HG03095 (cell line): ENCODE measurements at regions not wholly inside any gene's neighbourhood (a gene's known extent, or its start where the extent isn't known, plus 50 kb on each side); places are given as distances from the start of the nearest gene placed in this dataset.

Source experiments
- ATAC-seq: cut with Tn5 transposase; IDR thresholded peaks from one replicate; pipeline ENCODE4 v1.9.1; 2021; ENCODE audit warnings: moderate library complexity; ENCODE audit not compliant: unreplicated experiment

GRCh38 chr13:73684286-73684685 is 449.9 kb downstream of the KLF12 start:
- ATAC-seq = no peak

DNA sequence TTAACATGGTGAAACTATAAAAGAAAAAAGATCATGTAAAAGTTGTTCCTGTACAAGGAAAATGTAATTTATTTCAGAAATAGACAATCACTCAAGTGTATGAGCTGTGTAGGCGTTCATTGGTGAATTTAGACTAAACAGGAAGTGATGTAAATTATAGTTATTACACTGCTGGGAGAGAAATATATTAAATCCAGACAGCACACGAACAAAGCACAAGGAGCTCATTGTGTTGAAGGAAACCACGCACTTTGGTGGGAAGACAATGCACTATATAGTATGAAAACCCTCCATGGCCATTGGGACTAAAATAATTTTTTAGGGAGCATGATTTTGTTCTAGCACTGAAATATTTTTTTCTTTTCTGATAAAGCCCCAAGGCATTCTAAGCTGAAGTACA is 450.5 kb downstream of the KLF12 start:
- no peak for ATAC-seq

- no peak for ATAC-seq
These were observed 452.4 kb downstream of the KLF12 start for GRCh38 chr13:73681779-73682178.

GRCh38 chr13:73681015-73681414 is 453.2 kb downstream of the KLF12 start:
- ATAC-seq = no peak

- ATAC-seq = no peak
These were observed 457.1 kb downstream of the KLF12 start for GRCh38 chr13:73677048-73677601.

DNA sequence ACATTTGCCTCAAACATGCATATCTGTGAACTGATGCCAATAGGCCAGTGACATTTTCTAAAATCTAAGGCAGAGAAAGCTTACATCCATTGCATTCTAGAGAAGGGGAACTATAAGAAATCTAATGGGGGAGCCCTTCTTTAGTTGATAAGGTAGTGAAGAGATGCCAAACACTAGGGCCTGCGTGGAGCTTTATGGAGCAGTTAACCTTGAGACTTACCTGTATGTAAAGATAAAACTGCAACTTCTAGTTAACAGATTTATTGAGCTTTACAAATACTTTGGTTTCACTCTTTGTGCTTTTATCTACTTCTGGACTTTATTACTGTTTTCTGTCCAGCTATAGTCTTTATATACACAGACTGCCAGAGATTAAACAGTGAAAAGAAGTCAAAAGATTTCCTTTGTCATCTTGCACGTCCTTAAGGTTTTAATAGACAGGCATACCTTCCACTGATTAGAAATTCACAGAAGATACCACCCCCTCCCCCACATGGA is 457.6 kb downstream of the KLF12 start:
- ATAC-seq = no peak

DNA sequence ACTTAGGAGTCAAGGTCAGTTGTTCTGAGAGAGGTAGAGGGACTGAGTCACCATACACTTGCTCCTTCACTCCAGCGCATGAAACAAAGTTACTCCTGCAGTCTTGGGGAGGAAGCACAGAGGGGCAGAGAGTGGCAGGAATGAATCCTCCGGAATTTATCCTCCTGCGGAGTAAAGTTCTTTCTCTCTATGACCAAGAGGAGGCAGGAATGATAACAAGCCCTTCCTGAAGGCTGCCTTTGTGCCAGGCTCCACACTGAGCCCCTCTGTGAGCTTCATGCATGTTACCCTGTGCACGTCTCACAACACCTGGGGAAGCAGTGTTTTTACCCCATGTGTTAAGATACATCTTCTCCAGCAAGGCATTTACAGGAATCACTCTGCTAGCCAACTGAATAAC is 458.4 kb downstream of the KLF12 start:
- ATAC-seq = no peak

DNA sequence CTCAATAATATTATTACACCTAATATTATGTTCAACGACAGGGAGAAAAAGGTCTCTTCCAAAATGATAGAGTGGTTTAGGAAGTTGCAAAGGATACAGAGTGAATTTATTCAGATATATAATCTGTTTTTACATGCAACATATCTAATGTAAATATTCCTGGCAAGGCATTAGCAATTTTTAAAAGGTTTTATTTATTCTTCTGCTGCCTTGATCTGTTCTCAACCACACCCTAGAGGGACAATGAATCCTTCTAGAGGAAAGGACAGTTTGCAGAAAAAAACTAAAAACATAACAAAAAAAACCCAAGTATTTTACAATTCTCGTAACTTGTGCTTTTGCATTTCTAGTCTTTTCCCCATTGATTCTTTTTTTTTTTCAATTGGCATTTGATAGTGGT is 459.6 kb downstream of the KLF12 start:
- ATAC-seq = no peak

DNA sequence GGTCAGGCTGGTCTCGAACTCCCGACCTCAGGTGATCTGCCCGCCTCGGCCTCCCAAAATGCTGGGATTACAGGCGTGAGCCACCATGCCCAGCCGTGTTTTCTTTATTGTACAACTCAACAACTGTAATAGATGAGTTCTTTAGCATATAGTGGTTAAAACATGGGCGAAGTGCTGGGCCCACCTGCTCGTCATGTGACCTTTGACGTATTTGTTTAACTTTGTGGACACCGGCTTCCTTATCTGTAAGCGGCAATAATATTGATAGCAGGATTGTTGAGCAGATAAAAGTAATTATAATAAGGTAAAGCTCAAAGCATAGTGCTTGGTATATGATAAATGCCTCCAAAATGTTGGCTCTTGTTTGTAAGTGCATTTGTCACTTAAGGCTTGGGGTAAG is 460.3 kb downstream of the KLF12 start:
- ATAC-seq = no peak

GRCh38 chr13:73672492-73672891 is 461.7 kb downstream of the KLF12 start:
- ATAC-seq = no peak

DNA sequence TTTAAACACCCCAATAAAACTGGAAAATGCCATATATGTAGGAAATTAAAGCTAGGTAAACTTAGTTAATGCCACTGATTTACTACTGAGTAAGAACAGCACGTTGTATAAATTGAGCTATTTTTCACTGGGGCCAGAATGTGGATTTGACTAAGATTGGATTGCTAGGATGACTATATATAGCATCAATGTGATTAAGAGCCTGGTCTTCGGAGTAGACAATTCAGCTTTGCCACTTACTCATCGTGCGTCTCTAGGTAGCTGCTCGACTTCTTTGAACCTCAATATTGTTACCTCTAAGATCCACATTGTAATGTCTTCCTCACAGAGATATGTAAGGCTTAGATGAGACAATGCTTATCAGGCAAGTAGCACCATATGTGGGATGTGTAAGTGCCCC is 462.5 kb downstream of the KLF12 start:
- no peak for ATAC-seq

DNA sequence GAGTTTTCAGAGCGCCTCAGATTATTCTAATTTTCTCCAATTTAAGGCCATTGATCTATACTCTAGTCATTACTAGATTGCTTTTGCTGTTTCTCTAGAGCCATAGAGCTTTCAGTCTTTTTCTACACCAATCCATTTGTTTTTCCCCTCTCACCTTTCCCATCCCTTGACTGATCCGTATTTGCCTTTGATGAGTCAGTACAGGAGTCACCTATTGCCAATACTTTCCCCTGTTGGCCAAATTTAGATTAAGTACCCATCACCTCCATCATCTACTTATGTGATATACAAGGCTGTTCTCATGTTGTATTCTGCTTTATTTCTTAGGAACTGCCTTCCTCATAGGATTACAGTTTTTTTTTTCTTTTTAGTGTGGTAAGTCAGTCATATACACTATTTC is 463.2 kb downstream of the KLF12 start:
- no peak for ATAC-seq

GRCh38 chr13:73667756-73668155 is 466.4 kb downstream of the KLF12 start:
- ATAC-seq = no peak

GRCh38 chr13:73665261-73665660 is 468.9 kb downstream of the KLF12 start:
- ATAC-seq = no peak

GRCh38 chr13:73664851-73665250 is 469.4 kb downstream of the KLF12 start:
- no peak for ATAC-seq

DNA sequence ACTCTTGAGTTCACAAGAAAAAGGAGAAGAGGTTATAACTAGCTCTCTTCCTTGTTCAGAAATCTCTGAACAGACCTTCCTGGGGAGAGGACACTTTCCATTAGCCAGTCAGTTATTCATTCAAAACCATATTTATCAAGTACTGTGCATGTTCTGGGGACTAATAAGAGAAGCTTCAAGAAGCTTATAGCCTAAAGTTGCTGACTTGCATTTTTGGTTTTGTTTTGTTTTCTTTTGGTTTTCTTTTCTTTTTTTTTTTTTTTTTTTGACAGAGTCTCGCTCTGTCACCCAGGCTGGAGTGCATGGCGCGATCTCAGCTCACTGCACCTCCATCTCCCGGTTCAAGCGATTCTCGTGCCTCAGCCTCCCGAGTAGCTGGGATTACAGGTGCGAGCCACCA is 471.4 kb downstream of the KLF12 start:
- ATAC-seq = no peak

GRCh38 chr13:73661687-73662425 is 472.3 kb downstream of the KLF12 start:
- no peak for ATAC-seq

DNA sequence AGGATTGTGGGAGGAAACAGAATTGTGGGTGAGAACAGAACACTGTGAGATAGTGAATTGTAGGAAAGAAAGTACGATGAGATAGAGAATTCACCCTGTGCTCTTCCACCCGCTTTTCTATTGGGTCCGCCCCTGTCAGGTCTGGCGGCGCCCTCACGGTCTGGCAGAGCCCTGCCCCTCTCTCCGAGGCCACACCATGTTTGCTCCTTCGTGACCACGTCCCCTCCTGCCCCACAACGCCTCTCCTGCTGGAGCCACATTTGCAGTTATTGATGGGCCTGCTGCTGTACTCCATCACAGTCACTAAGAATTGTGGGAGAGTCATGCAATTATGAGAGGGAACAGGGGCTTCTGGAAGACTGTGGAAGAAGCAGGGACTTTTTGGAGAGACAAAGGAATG is 473.1 kb downstream of the KLF12 start:
- no peak for ATAC-seq

DNA sequence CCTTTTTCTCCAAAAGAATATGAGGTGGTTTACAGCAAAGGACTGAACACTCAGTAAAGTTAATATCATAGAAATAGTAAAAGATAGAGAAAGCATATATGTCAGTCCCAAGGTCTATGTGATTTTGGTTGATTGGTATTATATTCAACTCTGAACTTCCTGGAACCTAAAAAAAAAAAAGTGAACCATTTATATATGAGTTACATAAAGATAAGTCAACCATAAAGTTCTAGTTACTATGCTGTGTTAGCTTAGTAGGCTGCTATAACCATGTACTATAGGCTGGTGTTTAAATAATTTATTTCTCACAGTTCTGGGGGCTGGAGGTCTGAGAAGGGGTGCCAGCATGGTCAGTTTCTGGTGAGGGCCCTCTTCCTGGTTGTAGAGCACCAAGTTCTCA is 475.6 kb downstream of the KLF12 start:
- ATAC-seq = no peak

GRCh38 chr13:73657821-73658540 is 476.2 kb downstream of the KLF12 start:
- no peak for ATAC-seq

GRCh38 chr13:73656863-73657262 is 477.3 kb downstream of the KLF12 start:
- ATAC-seq = no peak

- ATAC-seq = no peak
These were observed 480.5 kb downstream of the KLF12 start for GRCh38 chr13:73653688-73654087.
